NB4 (cell line): ENCODE measurements at regions not wholly inside any gene's neighbourhood (a gene's known extent, or its start where the extent isn't known, plus 50 kb on each side); places are given as distances from the start of the nearest gene placed in this dataset.
A peak's percentile ranks its signal among the peaks of the same experiment; 100 is the strongest.

Experiments used
- DNase-seq: peaks from one replicate; pipeline ENCODE4 v3.0.0; 2010; ENCODE audit warnings: low read depth
- H3K4me3 ChIP-seq: one replicate; pipeline ENCODE4 v1.5.1; 2011; ENCODE audit warnings: mild to moderate bottlenecking, low read depth, low read length, moderate library complexity
- MYC ChIP-seq: IDR thresholded peaks from 2 replicates; pipeline ENCODE4 v1.6.1; 2011; ENCODE audit warnings: low read depth, low read length
- POLR2A ChIP-seq: IDR thresholded peaks from 2 replicates; pipeline ENCODE4 v1.6.1; 2011; ENCODE audit warnings: mild to moderate bottlenecking; ENCODE audit not compliant: insufficient read length; ENCODE audit errors: extremely low read depth
- TF ChIP-seq, protein P1 (sequence below): IDR thresholded peaks from one replicate; pipeline ENCODE4 v1.5.1; 2012; ENCODE audit warnings: low read depth, low read length
- TF ChIP-seq, protein P2 (sequence below): IDR thresholded peaks from 2 replicates; pipeline ENCODE4 v1.6.1; 2011; ENCODE audit warnings: low read depth, low read length

DNA sequence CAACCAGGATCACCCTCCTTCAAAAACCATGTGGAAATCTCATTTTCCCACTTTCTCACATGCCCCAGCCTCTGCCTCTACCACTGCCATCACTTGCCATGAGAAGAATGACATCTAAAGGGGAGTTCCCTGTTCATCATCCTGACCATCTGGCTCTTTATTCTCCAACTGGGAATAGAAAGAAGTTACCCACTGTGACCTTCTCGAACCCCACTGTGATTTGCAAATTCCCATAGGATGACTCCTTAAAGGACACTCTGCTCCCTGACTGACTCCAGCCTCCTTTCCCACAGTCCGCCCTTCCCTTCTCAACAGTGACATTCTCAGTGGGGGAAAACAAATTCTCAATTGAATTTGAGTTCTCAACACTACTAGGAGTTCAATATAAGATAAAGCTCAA, 440.5 kb downstream of the NR2F2 start:
- H3K4me3 ChIP-seq = no peak overlapping the region
- DNase-seq = no peak
- no peak for TF ChIP-seq POLR2A
- TF ChIP-seq, protein P1, sequence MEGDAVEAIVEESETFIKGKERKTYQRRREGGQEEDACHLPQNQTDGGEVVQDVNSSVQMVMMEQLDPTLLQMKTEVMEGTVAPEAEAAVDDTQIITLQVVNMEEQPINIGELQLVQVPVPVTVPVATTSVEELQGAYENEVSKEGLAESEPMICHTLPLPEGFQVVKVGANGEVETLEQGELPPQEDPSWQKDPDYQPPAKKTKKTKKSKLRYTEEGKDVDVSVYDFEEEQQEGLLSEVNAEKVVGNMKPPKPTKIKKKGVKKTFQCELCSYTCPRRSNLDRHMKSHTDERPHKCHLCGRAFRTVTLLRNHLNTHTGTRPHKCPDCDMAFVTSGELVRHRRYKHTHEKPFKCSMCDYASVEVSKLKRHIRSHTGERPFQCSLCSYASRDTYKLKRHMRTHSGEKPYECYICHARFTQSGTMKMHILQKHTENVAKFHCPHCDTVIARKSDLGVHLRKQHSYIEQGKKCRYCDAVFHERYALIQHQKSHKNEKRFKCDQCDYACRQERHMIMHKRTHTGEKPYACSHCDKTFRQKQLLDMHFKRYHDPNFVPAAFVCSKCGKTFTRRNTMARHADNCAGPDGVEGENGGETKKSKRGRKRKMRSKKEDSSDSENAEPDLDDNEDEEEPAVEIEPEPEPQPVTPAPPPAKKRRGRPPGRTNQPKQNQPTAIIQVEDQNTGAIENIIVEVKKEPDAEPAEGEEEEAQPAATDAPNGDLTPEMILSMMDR = no peak
- TF ChIP-seq MYC = no peak
- TF ChIP-seq, protein P2, sequence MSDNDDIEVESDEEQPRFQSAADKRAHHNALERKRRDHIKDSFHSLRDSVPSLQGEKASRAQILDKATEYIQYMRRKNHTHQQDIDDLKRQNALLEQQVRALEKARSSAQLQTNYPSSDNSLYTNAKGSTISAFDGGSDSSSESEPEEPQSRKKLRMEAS = no peak

- no peak for DNase-seq
- no peak overlapping the region for H3K4me3 ChIP-seq
- TF ChIP-seq POLR2A = no peak
- TF ChIP-seq, protein P2 = no peak
- TF ChIP-seq, protein P1 = no peak
- no peak for TF ChIP-seq MYC
Observed at GRCh38 chr15:96774216-96774615, 443.7 kb downstream of the NR2F2 start.

DNA sequence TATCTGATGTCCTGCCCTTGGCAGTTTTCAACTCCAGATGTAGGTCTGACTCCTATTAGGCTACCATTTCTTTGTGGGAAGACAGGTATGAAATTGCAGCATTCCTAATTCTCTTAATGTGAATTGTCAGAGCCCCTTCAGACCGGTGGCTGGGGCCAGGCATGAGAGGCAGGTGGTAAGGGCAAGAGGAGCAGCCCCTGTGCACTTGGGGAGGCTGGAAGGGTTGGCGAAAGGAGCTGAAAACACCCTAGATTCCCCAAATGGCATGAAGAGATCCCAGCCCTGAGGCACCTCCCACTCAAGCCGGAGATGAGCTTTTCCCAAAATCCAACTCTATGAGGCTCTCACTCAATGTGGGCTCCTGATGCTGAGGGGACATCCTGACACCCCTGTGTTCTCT, 453.2 kb downstream of the NR2F2 start:
- no peak overlapping the region for H3K4me3 ChIP-seq
- TF ChIP-seq, protein P2 = no peak
- TF ChIP-seq POLR2A (no peak), MYC (no peak)
- TF ChIP-seq, protein P1 = no peak
- no peak for DNase-seq

DNA sequence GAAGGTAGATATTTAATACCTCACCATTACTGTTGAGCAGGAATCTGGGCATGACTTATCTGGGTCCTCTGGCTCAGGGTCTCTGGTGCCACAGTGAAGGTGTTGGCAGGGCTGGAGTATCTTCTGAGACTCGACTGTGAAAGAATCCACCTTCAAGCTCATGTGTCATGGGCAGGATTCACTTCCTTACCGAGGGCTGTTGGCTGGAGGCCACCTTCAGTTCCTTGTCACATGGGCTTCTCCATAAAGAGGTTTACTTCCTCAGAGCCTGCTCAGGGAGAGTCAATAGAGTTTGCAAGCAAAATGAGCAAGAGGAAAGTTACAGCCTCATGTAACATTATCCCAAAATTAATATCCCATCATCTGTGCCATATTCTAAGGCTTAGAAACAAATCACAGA, 459.5 kb downstream of the NR2F2 start:
- peak; percentile 29 for DNase-seq
- no peak overlapping the region for H3K4me3 ChIP-seq

DNA sequence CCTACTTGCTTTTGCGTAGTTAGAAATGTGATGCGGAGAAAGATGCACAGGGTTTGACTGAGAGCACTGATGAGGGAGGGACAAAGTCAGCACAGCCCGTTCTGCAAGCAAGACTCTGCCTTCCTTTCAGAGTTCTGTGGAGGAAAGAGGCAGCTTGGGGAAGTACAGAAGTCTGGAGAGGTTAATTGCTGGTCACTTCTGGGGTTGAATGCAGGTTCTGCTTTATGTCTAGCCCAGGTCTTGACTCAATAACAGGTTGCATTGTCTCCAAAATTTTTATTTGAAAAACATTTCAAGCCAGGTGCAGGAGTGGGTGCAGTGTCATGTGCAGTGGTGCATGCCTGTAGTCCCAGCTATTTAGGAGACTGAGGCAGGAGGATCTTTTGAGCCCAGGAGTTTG, 461.7 kb downstream of the NR2F2 start:
- TF ChIP-seq POLR2A (no peak), MYC (no peak)
- TF ChIP-seq, protein P1 = no peak
- TF ChIP-seq, protein P2 = no peak
- DNase-seq = peak; percentile 6
- H3K4me3 ChIP-seq = no peak overlapping the region

More for the DNA sequence above, 459.5 kb downstream of the NR2F2 start:
- TF ChIP-seq, protein P2 = peak; percentile 13; the same call in 1 of the 2 replicates
- TF ChIP-seq POLR2A = no peak

DNA sequence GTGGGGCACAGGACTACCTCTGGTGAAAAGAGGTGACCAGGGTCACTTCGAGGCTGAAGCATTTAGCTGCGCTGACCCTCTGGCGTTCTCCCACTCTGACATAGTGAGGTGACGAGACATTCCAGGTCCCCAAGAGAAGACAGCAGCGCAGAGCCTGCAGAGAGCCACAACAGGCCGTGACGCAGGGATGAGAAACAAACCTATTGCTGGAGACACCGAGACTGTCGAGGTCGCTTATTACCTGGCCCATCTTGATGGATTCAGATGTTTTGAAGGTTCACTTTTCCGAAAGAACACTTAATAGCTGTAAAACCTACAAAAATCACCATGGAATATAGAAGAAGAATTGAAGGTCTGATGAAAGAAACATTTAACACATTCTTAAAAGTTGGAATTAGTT, 466.3 kb downstream of the NR2F2 start:
- no peak for DNase-seq
- no peak overlapping the region for H3K4me3 ChIP-seq
- TF ChIP-seq, protein P2 = no peak
- TF ChIP-seq, protein P1 = no peak
- no peak for TF ChIP-seq POLR2A
- TF ChIP-seq MYC = no peak
